GM18861 (cell line): ENCODE measurements at regions not wholly inside any gene's neighbourhood (a gene's known extent, or its start where the extent isn't known, plus 50 kb on each side); places are given as distances from the start of the nearest gene placed in this dataset.
"Not testable (repeated sequence)": the region's sequence is repeated elsewhere in the genome, so short reads cannot be mapped to it uniquely, and the experiment has no call there.

Experiments used
- ATAC-seq: cut with Tn5 transposase; IDR thresholded peaks from one replicate; pipeline ENCODE4 v1.9.1; 2021; ENCODE audit not compliant: unreplicated experiment

GRCh38 chr1:217139513-217139912 lies 416.3 kb upstream of the ESRRG start:
- ATAC-seq, result no peak

- no peak for ATAC-seq
These were observed 415.7 kb upstream of the ESRRG start for GRCh38 chr1:217138799-217139466.

DNA sequence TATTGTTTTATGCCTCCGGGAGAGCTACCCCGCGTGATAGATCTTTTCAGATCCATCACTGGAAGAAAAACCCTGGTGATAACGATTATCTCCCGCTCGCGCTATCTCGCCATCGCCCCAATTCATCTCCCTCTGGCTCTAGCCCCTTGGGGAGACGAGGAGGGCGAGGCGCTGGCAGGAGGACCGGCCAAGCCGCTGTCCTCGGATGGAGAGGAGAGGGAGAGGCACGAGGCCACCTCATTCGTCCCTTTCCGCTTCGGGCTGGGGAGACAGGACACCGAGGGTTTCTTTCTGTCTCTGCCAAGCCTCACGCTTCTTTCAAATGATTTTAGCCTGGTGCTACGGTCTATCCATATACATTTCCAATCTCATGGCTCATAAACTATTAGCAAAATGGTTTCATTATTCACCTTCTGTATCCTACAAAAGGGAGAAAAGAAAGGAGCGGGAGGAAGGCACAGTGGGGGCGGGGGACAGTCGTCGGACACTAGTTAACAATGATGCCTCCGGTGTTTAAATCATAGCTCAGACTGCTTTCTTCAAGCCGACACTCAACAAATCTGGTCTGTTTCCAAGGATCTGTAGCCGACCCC lies 415.0 kb upstream of the ESRRG start:
- no peak for ATAC-seq

DNA sequence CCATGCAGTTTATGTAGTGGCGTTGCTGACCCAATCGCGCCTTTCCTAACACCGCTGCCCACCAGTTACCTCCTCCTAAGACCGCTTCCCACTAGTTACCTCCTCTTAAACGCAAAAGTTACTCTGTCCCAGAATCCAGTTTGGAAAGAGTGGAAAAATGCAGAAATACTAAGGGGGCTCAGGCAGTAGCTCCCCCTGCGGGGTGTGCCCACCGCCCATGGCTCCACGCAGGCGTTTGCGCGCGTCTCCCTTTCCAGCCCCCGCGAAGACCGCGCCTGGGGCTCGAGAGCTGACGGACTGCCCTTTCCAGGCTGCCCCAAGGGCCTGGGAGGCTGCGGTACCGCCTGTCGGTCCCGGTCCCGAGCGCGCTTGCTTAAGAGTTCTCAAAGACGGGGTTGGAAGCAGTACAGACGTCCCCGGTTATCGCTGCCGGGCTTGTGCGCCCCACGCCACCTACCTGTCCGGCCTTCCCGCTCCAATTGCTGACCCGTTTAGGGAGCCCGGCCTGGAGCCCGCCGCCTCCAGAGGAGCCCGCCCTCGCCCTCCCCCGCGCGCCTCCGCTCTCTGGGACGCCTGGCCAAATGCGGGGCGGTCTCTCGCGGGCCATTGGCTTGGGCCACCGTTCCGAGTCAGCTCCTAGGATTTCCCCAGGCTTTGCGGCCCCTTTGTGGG lies 414.1 kb upstream of the ESRRG start:
- ATAC-seq, result no peak

GRCh38 chr1:217136895-217137205 lies 413.6 kb upstream of the ESRRG start:
- no peak for ATAC-seq

- no peak for ATAC-seq
These were observed 413.0 kb upstream of the ESRRG start for GRCh38 chr1:217135987-217136894.

DNA sequence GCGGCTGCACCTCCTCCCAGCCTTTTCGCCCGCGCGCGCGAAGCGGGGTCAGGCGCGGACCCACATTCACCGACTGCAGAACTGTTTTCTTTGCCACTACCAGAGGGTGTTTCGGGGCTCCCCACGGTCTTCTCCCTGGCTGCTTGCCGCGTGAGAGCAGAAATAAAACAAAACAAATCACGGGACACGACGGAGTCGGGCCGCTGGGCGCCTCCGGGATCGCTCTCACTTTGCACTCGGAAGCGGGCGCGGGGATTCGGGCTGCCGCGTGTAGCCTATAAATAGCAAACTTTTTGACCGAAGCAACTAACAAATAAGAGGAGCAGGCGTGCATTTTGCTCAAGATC lies 412.3 kb upstream of the ESRRG start:
- ATAC-seq, result no peak

- no peak for ATAC-seq
These were observed 411.8 kb upstream of the ESRRG start for GRCh38 chr1:217134857-217135568.

- ATAC-seq, result no peak
These were observed 411.0 kb upstream of the ESRRG start for GRCh38 chr1:217133958-217134856.

- no peak for ATAC-seq
These were observed 409.9 kb upstream of the ESRRG start for GRCh38 chr1:217133092-217133491.

DNA sequence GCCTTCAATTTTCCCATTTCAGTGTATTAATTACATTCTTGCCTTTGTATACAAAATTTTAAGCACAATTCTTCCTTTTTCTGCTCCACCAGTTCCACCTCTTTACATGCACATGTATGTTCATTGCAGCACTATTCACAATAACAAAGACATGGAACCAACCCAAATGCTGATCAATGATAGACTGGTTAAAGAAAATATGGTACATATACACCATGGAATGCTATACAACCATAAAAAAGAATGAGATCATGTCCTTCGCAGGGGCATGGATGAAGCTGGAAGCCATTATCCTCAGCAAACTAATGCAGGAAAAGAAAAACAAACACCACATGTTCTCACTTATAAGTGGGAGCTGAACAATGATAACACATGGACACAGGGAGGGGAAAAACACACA lies 400.1 kb upstream of the ESRRG start:
- not testable (repeated sequence) for ATAC-seq

GRCh38 chr1:217117973-217118465 lies 394.8 kb upstream of the ESRRG start:
- no peak for ATAC-seq

- ATAC-seq, result no peak
These were observed 392.5 kb upstream of the ESRRG start for GRCh38 chr1:217115404-217116380.

DNA sequence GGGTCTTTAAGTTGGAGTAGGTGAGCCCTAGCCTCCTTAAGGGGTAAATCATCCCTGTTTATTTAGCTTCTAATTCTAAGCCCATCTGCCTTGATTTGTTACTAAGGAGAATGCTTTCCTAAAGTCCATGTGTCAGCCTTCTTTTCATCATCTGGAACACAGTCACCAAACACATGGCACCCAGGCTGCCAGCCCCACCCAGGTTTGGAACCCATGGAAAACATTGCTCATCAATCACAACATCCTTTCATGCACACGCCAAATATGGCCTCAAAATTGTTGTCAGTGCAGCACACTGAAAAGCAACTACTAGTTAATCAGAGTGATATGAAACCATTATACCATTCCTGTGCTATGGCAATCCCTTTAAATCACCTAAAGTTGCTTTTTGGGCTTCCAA lies 386.7 kb upstream of the ESRRG start:
- ATAC-seq, result no peak

GRCh38 chr1:217106231-217106901 lies 383.1 kb upstream of the ESRRG start:
- ATAC-seq, result no peak

DNA sequence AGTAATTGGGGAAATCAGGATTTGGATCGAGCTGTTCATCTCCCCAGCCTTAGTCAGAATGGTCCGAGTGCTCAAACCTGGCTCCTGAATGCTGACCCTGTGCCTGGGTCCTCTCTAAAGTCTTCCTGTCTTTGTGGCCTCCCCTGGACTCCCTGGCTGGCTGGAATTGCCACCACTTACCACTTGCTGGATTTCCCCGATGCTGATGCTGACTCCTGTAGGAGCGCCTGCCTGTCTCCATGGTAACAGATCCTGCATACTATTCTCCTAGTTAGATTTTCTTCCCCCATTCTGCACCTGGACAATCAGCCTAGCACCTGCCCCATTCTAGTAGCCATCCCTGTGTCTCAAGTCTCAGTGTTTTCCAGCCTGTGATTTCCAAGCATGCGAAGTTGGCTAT lies 382.2 kb upstream of the ESRRG start:
- ATAC-seq, result no peak

DNA sequence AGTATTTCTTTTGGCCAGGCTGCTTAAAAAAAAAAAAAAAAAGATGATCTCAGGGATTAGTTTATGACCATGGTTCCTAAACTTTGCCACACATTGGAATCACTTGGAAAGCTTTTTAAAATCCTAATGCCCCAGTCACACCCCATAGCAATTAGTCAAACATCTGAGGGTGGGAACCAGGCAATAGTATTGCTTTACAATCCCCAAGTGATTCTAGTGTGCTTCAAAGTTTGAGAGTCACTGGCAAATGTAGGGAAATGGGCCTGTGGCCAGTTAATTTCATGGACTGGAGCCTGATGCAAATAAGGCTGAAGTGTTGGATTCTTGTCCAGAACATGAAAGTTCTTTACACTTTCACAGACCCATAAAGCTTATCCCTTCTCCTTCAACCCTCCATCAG lies 374.6 kb upstream of the ESRRG start:
- no peak for ATAC-seq

DNA sequence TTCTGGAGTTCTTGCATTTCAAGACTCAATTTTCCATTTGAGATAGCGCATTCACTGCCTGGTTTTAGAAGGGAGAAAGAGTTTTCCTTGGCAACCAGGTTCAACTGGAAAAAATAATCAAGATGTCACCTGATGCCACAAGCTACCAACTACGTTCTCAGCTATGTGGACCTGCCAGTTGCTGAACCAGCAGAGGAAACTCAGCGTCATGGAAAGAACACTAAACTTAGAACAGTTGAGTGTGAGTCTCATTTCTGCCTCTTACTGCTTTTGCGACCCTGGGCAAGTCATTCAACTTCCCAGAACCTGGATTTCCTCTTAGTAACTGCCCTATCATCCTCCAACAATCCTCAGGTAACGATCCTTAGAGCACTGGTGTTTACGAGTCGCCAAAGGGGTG lies 373.0 kb upstream of the ESRRG start:
- no peak for ATAC-seq
